ENCODE measurements at regions not wholly inside any gene's neighbourhood (a gene's known extent, or its start where the extent isn't known, plus 50 kb on each side); places are given as distances from the start of the nearest gene placed in this dataset.

GRCh38 chr13:84961023-84961422, 838.2 kb downstream of the SLITRK6 start:
- DNase-seq (ENCODE audit: low spot score) = no peak

DNA sequence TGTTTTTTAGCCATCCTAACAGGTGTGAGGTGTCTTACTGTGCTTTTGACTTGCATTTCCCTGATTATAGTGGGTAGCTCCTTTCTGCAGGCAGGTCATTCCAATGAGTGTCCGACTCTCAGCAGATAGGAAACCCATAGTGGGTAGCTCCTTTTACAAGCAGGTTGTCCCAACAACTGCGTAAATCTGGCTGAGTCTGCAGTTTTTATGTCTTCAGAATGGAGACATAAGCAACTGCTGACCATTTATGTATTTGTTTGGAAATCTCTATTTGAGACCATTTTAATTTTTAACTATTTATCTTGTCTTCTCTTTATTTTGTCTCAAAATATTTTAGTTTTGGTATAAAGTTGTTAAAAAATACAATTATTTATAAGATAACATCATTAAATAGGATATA, 839.4 kb downstream of the SLITRK6 start:
- DNase-seq (ENCODE audit: low spot score) = no peak

- DNase-seq (ENCODE audit: low spot score) = no peak
Measured at GRCh38 chr13:84954636-84955035, 844.6 kb downstream of the SLITRK6 start.

- DNase-seq (ENCODE audit: low spot score) = no peak
Measured at GRCh38 chr13:84951128-84951527, 848.1 kb downstream of the SLITRK6 start.

DNA sequence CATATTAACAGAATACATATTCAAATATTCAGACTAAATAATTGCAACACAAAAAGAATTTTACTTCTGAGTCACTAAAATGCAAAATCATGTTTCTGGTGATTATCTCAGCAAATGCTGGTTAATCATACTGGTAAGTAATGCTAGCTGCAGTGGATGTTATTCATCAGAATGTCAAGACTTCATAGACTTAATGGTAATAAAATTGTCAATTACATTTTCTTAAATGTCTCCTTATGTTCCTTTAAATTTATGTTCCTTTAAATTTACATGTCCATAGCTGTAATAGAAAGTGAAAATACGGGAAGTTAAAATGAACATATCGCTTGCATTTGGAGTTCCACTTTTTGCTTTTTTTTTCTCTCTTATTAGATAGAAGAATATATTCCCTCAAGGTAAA, 853.0 kb downstream of the SLITRK6 start:
- DNase-seq (ENCODE audit: low spot score) = no peak

DNA sequence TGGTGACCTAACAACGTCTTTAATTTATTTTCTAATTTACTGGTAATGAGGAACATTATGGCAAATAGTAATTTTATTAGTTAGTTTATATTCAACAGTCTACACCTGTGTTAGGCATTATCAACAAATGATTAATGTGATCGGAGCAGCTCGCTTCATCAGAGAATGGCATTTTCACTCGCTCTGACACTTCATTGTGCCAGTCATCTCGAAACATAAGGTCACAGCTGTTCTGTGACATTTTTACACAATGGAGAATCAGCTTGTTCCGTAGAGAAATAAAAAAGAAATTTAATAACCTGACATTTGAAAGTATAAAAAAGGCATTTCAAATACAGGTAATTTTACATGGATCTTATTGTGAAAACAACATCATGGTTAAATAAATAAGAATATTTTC, 858.4 kb downstream of the SLITRK6 start:
- DNase-seq (ENCODE audit: low spot score) = no peak

DNA sequence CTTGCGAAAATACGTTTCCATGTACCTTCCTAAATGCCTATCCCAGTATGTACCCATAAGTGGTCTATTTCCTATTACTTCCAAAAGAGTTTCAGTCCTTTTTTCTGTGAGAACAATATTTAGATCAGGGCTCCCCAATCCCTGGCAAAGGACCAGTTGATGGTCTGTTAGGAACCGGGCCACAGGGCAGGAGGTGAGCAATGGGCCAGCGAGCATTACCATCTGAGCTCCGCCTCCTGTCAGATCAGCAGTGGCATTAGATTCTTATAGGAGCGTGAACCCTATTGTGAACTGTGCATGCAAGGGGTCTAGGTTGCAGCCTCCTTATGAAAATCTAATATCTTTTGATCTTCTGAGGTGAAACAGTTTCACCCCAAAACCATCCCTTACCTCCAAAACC, 859.1 kb downstream of the SLITRK6 start:
- no peak for DNase-seq (ENCODE audit: low spot score)

- DNase-seq (ENCODE audit: low spot score) = no peak
Measured at GRCh38 chr13:84934911-84935310, 864.3 kb downstream of the SLITRK6 start.

- no peak for DNase-seq (ENCODE audit: low spot score)
Measured at GRCh38 chr13:84933797-84934196, 865.4 kb downstream of the SLITRK6 start.

- DNase-seq (ENCODE audit: low spot score) = no peak
Measured at GRCh38 chr13:84931264-84931663, 868.0 kb downstream of the SLITRK6 start.

- DNase-seq (ENCODE audit: low spot score) = no peak
Measured at GRCh38 chr13:84927442-84928169, 871.6 kb downstream of the SLITRK6 start.

DNA sequence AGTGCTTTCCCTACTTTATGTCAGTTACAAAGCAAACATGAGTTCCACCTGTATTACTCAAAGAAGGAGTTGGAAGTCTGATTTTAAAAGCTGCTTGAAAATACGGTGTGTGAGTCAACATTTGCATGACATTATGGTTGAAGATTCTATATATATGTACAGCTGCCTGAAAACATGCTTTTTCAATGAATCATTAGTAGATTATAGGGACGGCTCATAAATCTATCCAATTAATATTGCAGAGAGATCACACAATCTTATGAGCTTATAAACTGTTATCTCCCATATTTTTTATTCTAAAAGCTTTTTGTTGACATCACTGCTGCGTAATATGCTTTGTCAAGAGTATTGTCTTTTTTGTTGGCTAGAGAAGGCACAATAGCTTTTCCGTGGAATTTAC, 873.8 kb downstream of the SLITRK6 start:
- no peak for DNase-seq (ENCODE audit: low spot score)

DNA sequence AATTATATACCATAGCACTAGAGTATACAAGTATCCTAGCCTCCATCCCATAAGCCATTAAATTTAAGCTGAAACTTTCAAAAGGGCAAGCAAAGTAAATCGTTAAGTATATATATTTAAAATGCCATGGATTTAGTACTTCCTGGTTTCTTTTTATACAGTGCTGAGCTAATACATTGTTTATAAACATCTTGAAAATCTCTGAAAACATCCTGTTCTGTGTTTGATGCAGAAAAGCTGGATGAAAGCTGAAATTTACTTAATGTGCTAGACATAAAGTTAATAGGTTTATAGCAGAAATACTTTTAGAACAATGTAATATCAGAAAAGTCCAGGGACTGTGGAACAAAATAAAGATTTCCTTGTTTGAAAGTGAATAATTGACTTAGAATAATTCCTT, 875.4 kb downstream of the SLITRK6 start:
- no peak for DNase-seq (ENCODE audit: low spot score)

GRCh38 chr13:84917252-84917878, 881.9 kb downstream of the SLITRK6 start:
- no peak for DNase-seq (ENCODE audit: low spot score)

- DNase-seq (ENCODE audit: low spot score) = no peak
Measured at GRCh38 chr13:84912720-84913119, 886.5 kb downstream of the SLITRK6 start.

DNA sequence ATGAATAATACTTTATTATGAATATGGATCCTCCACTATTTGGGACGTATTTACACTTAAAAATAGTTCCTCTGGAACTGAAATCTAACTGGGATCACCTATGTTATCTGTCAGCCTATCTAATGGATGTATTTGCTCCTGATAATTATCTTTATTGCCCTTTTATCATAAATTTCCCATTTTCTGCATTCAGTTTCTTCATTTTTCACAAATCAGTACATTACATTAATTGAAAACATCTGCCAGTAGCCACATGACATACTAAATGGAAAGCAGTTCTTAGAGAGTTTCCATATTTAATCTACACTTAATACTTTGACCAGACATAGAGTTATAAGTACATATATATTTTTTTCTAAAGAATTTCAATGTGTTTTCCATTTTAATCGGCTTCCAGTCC, 888.8 kb downstream of the SLITRK6 start:
- DNase-seq (ENCODE audit: low spot score) = no peak

DNA sequence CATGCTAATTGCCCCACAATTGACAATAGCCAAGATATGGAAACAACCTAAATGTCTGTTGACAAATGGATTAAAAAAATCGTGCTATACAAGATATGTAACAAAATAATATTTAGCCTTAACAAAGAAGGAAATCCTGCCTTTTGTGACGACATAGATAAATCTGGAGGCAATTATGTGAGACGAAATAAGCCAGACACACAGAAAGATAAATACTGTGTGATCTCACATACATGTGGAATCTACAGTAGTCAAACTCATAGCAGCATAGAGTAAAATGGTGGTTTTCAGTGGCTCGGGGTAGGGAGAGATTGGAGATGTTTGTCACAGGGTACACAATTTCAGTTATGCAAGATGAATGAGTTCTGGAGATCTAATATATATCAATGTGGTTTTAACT, 895.8 kb downstream of the SLITRK6 start:
- no peak for DNase-seq (ENCODE audit: low spot score)

DNA sequence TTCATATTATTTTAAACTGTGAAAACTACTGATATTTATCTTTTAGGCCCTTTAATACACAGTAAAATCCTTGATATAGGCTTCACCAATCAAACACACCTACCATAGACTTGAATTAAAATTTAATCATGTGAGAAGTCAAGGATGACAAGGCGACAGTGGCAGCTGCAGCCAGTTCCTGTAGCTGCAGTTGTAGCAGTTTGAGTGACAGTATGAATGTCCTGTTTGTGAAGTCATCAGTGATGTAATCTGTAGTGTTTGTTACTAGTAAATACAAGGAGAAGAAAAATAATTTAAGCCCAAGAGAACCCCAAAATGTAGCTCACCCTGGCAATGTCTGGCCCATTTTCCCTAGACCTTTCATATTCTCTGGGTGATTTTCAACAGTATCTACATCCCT, 897.0 kb downstream of the SLITRK6 start:
- no peak for DNase-seq (ENCODE audit: low spot score)

DNA sequence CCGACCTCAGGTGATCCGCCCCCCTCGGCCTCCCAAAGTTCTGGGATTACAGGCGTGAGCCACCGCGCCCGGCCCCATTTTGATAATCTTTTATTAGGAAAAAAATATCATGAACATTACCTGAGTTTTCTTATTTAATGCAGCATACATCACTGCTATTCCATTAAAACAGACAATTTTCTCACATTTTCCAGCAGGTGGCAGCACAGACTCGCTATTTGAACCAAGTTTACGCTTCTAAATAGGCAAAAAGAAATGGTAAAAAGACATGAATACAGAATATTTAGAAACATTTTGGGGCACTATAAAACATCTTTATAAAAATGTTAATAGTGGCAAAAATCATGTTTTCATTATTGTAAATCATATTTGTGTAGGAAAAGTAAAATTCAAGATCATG, 903.1 kb downstream of the SLITRK6 start:
- DNase-seq (ENCODE audit: low spot score) = peak; percentile 72

GRCh38 chr13:84894749-84895148, 904.5 kb downstream of the SLITRK6 start:
- DNase-seq (ENCODE audit: low spot score) = no peak

- DNase-seq (ENCODE audit: low spot score) = no peak
Measured at GRCh38 chr13:84885868-84886267, 913.4 kb downstream of the SLITRK6 start.

- DNase-seq (ENCODE audit: low spot score) = no peak
Measured at GRCh38 chr13:84873951-84874350, 925.3 kb downstream of the SLITRK6 start.

- no peak for DNase-seq (ENCODE audit: low spot score)
Measured at GRCh38 chr13:84870190-84870589, 929.0 kb downstream of the SLITRK6 start.

- no peak for DNase-seq (ENCODE audit: low spot score)
Measured at GRCh38 chr13:84867246-84867645, 932.0 kb downstream of the SLITRK6 start.
